IMR-90 (cell line): ENCODE measurements at regions not wholly inside any gene's neighbourhood (a gene's known extent, or its start where the extent isn't known, plus 50 kb on each side); places are given as distances from the start of the nearest gene placed in this dataset.

Source experiments
- ATAC-seq: fragments of 200-7000 bp; cut with Tn5 transposase; 2 replicates; pipeline ENCODE4 v1.9.1; 2020; ENCODE audit warnings: low read depth, mild to moderate bottlenecking, moderate library complexity
- BruUV-seq: library from RNA; stranded (reverse); fragments of 400-500 nt; replicated peaks from 2 replicates; lab custom pipeline; 2021; lab: Mats Ljungman, UMichigan
- CTCF ChIA-PET: fragments of 300-600 bp; formaldehyde crosslinking; extraction: SDS; loops from one replicate; lab custom pipeline; 2021; ENCODE audit warnings: antibody characterized with exemption; lab: Yijun Ruan, JAX
- POLR2A ChIA-PET: fragments of 300-600 bp; sonication (Branson Sonifier 250); formaldehyde crosslinking; loops from one replicate; lab custom pipeline; 2022; ENCODE audit warnings: antibody characterized with exemption; ENCODE audit not compliant: unreplicated experiment; lab: Charles Lee
- DNase-seq: peaks from one replicate; pipeline ENCODE4 v3.0.0; 2013
- H2AFZ ChIP-seq: replicated peaks from 2 replicates; pipeline ENCODE3; 2013; ENCODE audit warnings: low read length, mild to moderate bottlenecking; ENCODE audit not compliant: poor library complexity
- H2AK5ac ChIP-seq: 2 replicates; pipeline ENCODE4 v1.6.1; 2013; ENCODE audit warnings: low read depth, low read length, inconsistent platforms
- H2AK9ac ChIP-seq: replicated peaks from 2 replicates; pipeline ENCODE3; 2013; ENCODE audit warnings: mild to moderate bottlenecking, low read depth, low read length, moderate library complexity; ENCODE audit not compliant: poor library complexity
- H2BK120ac ChIP-seq: 2 replicates; pipeline ENCODE4 v1.6.1; 2013; ENCODE audit warnings: low read depth, low read length, inconsistent platforms
- H2BK15ac ChIP-seq: 3 replicates; pipeline ENCODE4 v1.6.1; 2013; ENCODE audit warnings: low read depth, low read length, inconsistent platforms
- H2BK20ac ChIP-seq: 2 replicates; pipeline ENCODE4 v1.6.1; 2013; ENCODE audit warnings: low read depth, mild to moderate bottlenecking, inconsistent platforms, low read length, moderate library complexity
- H2BK5ac ChIP-seq: 2 replicates; pipeline ENCODE4 v1.6.1; 2013; ENCODE audit warnings: mild to moderate bottlenecking, low read depth, low read length, inconsistent platforms; ENCODE audit not compliant: poor library complexity, severe bottlenecking
- H3K14ac ChIP-seq: replicated peaks from 2 replicates; pipeline ENCODE4 v1.6.1; 2013; ENCODE audit warnings: low read depth, low read length, inconsistent platforms
- H3K18ac ChIP-seq: 2 replicates; pipeline ENCODE4 v1.6.1; 2013; ENCODE audit warnings: low read depth, low read length, control low read depth
- H3K23ac ChIP-seq: 2 replicates; pipeline ENCODE4 v1.6.1; 2013; ENCODE audit warnings: low read depth, low read length, inconsistent platforms
- H3K27ac ChIP-seq: 2 replicates; pipeline ENCODE4 v1.5.1; 2013; ENCODE audit warnings: mild to moderate bottlenecking, control low read depth, low read length; ENCODE audit not compliant: insufficient read depth
- H3K27me3 ChIP-seq: 2 replicates; pipeline ENCODE4 v1.6.1; 2013; ENCODE audit warnings: low read length; ENCODE audit not compliant: control insufficient read depth, insufficient read depth
- H3K36me3 ChIP-seq: 2 replicates; pipeline ENCODE4 v1.6.1; 2013; ENCODE audit warnings: low read length, mixed read lengths; ENCODE audit not compliant: control insufficient read depth, insufficient read depth
- H3K4ac ChIP-seq: 2 replicates; pipeline ENCODE4 v1.6.1; 2013; ENCODE audit warnings: low read depth, low read length, inconsistent platforms
- H3K4me1 ChIP-seq: 2 replicates; pipeline ENCODE4 v1.6.1; 2013; ENCODE audit warnings: low read length, mixed read lengths; ENCODE audit not compliant: control insufficient read depth, insufficient read depth
- H3K4me2 ChIP-seq: 2 replicates; pipeline ENCODE4 v1.6.1; 2013; ENCODE audit warnings: low read depth, mild to moderate bottlenecking, control low read depth, low read length, moderate library complexity
- H3K4me3 ChIP-seq: 2 replicates; pipeline ENCODE4 v1.5.1; 2013; ENCODE audit warnings: low read depth, mild to moderate bottlenecking, control low read depth, low read length, moderate library complexity; ENCODE audit not compliant: insufficient read depth
- H3K56ac ChIP-seq: 2 replicates; pipeline ENCODE4 v1.6.1; 2013; ENCODE audit warnings: low read length, inconsistent platforms; ENCODE audit not compliant: insufficient read depth; ENCODE audit errors: extremely low read depth
- H3K79me1 ChIP-seq, 2 experiments: 2 replicates each; pipeline ENCODE4 v1.6.1; 2013; ENCODE audit warnings: low read length in 2 of 2, inconsistent platforms in 1 of 2, low read depth in 1 of 2
- H3K9ac ChIP-seq: 2 replicates; pipeline ENCODE4 v1.6.1; 2013; ENCODE audit warnings: low read depth, low read length, control low read depth
- H3K9me1 ChIP-seq: 2 replicates; pipeline ENCODE4 v1.6.1; 2013; ENCODE audit warnings: low read length, inconsistent platforms; ENCODE audit not compliant: insufficient read depth
- H3K9me3 ChIP-seq: 2 replicates; pipeline ENCODE4 v1.6.1; 2013; ENCODE audit warnings: low read length; ENCODE audit not compliant: control insufficient read depth, insufficient read depth
- H4K20me1 ChIP-seq: 2 replicates; pipeline ENCODE4 v1.6.1; 2013; ENCODE audit warnings: low read length, inconsistent platforms; ENCODE audit not compliant: insufficient read depth
- H4K5ac ChIP-seq: 2 replicates; pipeline ENCODE4 v1.6.1; 2013; ENCODE audit warnings: mild to moderate bottlenecking, low read depth, low read length, control low read depth
- H4K8ac ChIP-seq, 2 experiments: 2 replicates each; pipeline ENCODE4 v1.6.1; 2013; ENCODE audit warnings: low read depth in 2 of 2, low read length in 2 of 2, control low read depth in 1 of 2, inconsistent platforms in 1 of 2
- H4K91ac ChIP-seq: 2 replicates; pipeline ENCODE4 v1.6.1; 2013; ENCODE audit warnings: low read depth, low read length, inconsistent platforms; ENCODE audit not compliant: insufficient read depth
- CEBPB ChIP-seq: IDR thresholded peaks from 2 replicates; pipeline ENCODE4 v1.6.1; 2012; ENCODE audit warnings: low read depth, low read length, improper control_type of control experiment
- CHD1 ChIP-seq: IDR thresholded peaks from 2 replicates; pipeline ENCODE4 v1.6.1; 2012; ENCODE audit warnings: low read depth, low read length, improper control_type of control experiment
- CTCF ChIP-seq: conservative IDR thresholded peaks from 2 replicates; pipeline ENCODE4 v1.5.1; 2012; ENCODE audit warnings: mild to moderate bottlenecking, low read depth, low read length, improper control_type of control experiment
- ELK1 ChIP-seq: fragments of 150-350 bp; IDR thresholded peaks from 2 replicates; pipeline ENCODE4 v1.6.1; 2016; ENCODE audit warnings: low read depth, mild to moderate bottlenecking, low read length, moderate library complexity, borderline replicate concordance
- FOS ChIP-seq: fragments of 150-350 bp; IDR thresholded peaks from 2 replicates; pipeline ENCODE4 v1.6.1; 2016; ENCODE audit warnings: low read depth, low read length
- MAFK ChIP-seq: IDR thresholded peaks from 2 replicates; pipeline ENCODE4 v1.6.1; 2012; ENCODE audit warnings: low read depth, low read length, improper control_type of control experiment
- MAZ ChIP-seq: IDR thresholded peaks from 2 replicates; pipeline ENCODE4 v1.6.1; 2012; ENCODE audit warnings: low read depth, mild to moderate bottlenecking, low read length, improper control_type of control experiment, moderate library complexity, borderline replicate concordance
- MXI1 ChIP-seq: IDR thresholded peaks from 2 replicates; pipeline ENCODE4 v1.6.1; 2012; ENCODE audit warnings: low read depth, mild to moderate bottlenecking, low read length, moderate library complexity, borderline replicate concordance
- NFE2L2 ChIP-seq: fragments of 150-350 bp; IDR thresholded peaks from 2 replicates; pipeline ENCODE4 v1.6.1; 2016; ENCODE audit warnings: low read depth, mild to moderate bottlenecking, low read length
- POLR2A ChIP-seq: IDR thresholded peaks from 2 replicates; pipeline ENCODE4 v1.6.1; 2012; ENCODE audit warnings: mild to moderate bottlenecking, low read depth, low read length
- RAD21 ChIP-seq: IDR thresholded peaks from 2 replicates; pipeline ENCODE4 v1.6.1; 2012; ENCODE audit warnings: low read length, improper control_type of control experiment
- RFX5 ChIP-seq: IDR thresholded peaks from 2 replicates; pipeline ENCODE4 v1.8.0; 2012; ENCODE audit warnings: low read depth, mild to moderate bottlenecking, low read length, moderate library complexity
- SMC3 ChIP-seq: fragments of 150-350 bp; IDR thresholded peaks from 2 replicates; pipeline ENCODE4 v1.6.1; 2016; ENCODE audit warnings: low read depth, mild to moderate bottlenecking, antibody characterized with exemption, low read length, moderate library complexity
- USF2 ChIP-seq: fragments of 150-350 bp; IDR thresholded peaks from 2 replicates; pipeline ENCODE4 v1.6.1; 2017; ENCODE audit warnings: mild to moderate bottlenecking, antibody characterized with exemption, low read length, low read depth
- WGBS, 2 experiments: methylation state at CpG; one replicate each; pipeline versions ENCODE4 v1.1.5 to v1.1.7; 2013; ENCODE audit warnings: missing lambda C conversion rate in 2 of 2; ENCODE audit not compliant: insufficient read length in 1 of 2; ENCODE audit errors: extremely low coverage in 2 of 2; 5-methylcytosine and 5-hydroxymethylcytosine counted together
- dilution Hi-C: fragments of 300-500 bp; cut with HindIII; formaldehyde crosslinking; loops from one replicate; pipeline ENCODE4 v1.14.3; 2018; ENCODE audit warnings: low sequenced_read_pairs; ENCODE audit not compliant: unreplicated experiment
- in situ Hi-C: fragments of 300-500 bp; cut with MboI; formaldehyde crosslinking; loops from 3 replicates; pipeline ENCODE4 v1.14.3; 2019; ENCODE audit warnings: low sequenced_read_pairs, inconsistent platforms, mixed read lengths
- intact Hi-C: fragments of 100-400 bp; cut with micrococcal nuclease; formaldehyde crosslinking; loops from 2 replicates; pipeline ENCODE4 v1.10.0; 2022

- Histone ChIP-seq H2BK120ac (no peak overlapping the region), H3K27ac (no peak overlapping the region), H4K20me1 (no peaks in the 10 kb centered on the region), H4K8ac (no peak overlapping the region), H3K4me1 (0 out of 2 replicates have a peak, but pooled peaks cover 1% of the 10 kb centered on the region), H3K18ac (no peak overlapping the region), H4K5ac (no peak overlapping the region), H2AK5ac (no peak overlapping the region), H2BK20ac (no peak overlapping the region), H3K36me3 (no peaks in the 10 kb centered on the region), H2BK5ac (no peak overlapping the region), H2AK9ac (no peak overlapping the region), H3K14ac (no peak overlapping the region), H3K9ac (no peak overlapping the region), H3K56ac (no peak overlapping the region), H3K4ac (no peak overlapping the region), H3K9me3 (peaks cover 8% of the 10 kb centered on the region), H3K4me3 (no peak overlapping the region), H2BK15ac (no peak overlapping the region), H3K9me1 (no peaks in the 10 kb centered on the region; the same call in 1 of the 2 replicates), H3K4me2 (no peak overlapping the region), H2AFZ (no peak overlapping the region), H3K79me1 (no peaks in the 10 kb centered on the region), H3K27me3 (peaks cover 53% of the 10 kb centered on the region), H3K23ac (no peak overlapping the region), H4K91ac (no peak overlapping the region)
- dilution Hi-C loops = no loop called here
- ATAC-seq (no peak), DNase-seq (no peak)
- in situ Hi-C loops = no loop called here
- WGBS, 2 experiments = 100% methylated on average over 2 of the region's 8 CpGs; no CpG with 5 or more reads in 1 of the 2 experiments
- CTCF ChIA-PET = interaction anchor here (0.8 to 1.0 kb wide), 2 partner anchors 29 to 39 kb away, joined by 3 read pairs; no protein-coding TSS in a partner anchor
- POLR2A ChIA-PET = no interaction called here
- no peak for TF ChIP-seq CEBPB
- TF ChIP-seq RAD21 = no peak
- no peak for TF ChIP-seq RFX5
- TF ChIP-seq MAZ = no peak
- TF ChIP-seq CTCF = no peak
- no peak for TF ChIP-seq MXI1
- TF ChIP-seq NFE2L2 = no peak
- TF ChIP-seq CHD1 = no peak
- no peak for TF ChIP-seq ELK1
- TF ChIP-seq USF2 = no peak
- no peak for TF ChIP-seq MAFK
- TF ChIP-seq POLR2A = no peak
- no peak for TF ChIP-seq FOS
- no peak for TF ChIP-seq SMC3
- no TSS peak for BruUV-seq
- intact Hi-C loops = no loop called here
These were observed 105.6 kb downstream of the HNRNPLL start for GRCh38 chr2:38496927-38497669.
